GM12878 (cell line): ENCODE measurements at regions not wholly inside any gene's neighbourhood (a gene's known extent, or its start where the extent isn't known, plus 50 kb on each side); places are given as distances from the start of the nearest gene placed in this dataset.

Experiments
- ATAC-seq: fragments of 200-7000 bp; cut with Tn5 transposase; 3 replicates; pipeline ENCODE4 v1.9.1; 2020; ENCODE audit warnings: mild to moderate bottlenecking, moderate library complexity
- BruUV-seq: library from RNA; stranded (reverse); fragments of 400-500 nt; replicated peaks from 2 replicates; lab custom pipeline; 2021; lab: Mats Ljungman, UMichigan
- CTCF ChIA-PET: fragments of 300-600 bp; sonication (Branson Sonifier 250); formaldehyde crosslinking; extraction: SDS; loops from one replicate; lab custom pipeline; 2021; ENCODE audit warnings: inconsistent platforms; lab: Yijun Ruan, JAX
- POLR2A ChIA-PET: fragments of 350-600 bp; formaldehyde crosslinking; extraction: SDS; loops from one replicate; lab custom pipeline; 2021; ENCODE audit warnings: inconsistent platforms; lab: Charles Lee
- RAD21 ChIA-PET: fragments of 300-600 bp; sonication (Branson Sonifier 250); formaldehyde crosslinking; loops from one replicate; lab custom pipeline; 2023; ENCODE audit warnings: antibody characterized with exemption; ENCODE audit not compliant: unreplicated experiment; lab: Charles Lee
- SMC1A ChIA-PET: fragments of 300-600 bp; sonication (Branson Sonifier 250); formaldehyde crosslinking; loops from one replicate; lab custom pipeline; 2023; ENCODE audit not compliant: unreplicated experiment, uncharacterized antibody; lab: Charles Lee
- DNase-seq: peaks from one replicate; pipeline ENCODE4 v3.0.0-alpha.2; 2011; ENCODE audit warnings: low read depth, low spot score
- FAIRE-seq: peaks from 3 replicates; lab custom pipeline; 2011; peaks lifted over from hg19 to GRCh38; lab: Jason Lieb, UNC
- H2AFZ ChIP-seq: 2 replicates; pipeline ENCODE4 v1.6.0; 2011; ENCODE audit warnings: low read depth, low read length, control low read depth; ENCODE audit not compliant: control insufficient read depth
- H3K27ac ChIP-seq: 2 replicates; pipeline ENCODE4 v1.5.1; 2011; ENCODE audit warnings: control low read depth; ENCODE audit not compliant: control insufficient read depth, insufficient read depth
- H3K27me3 ChIP-seq, 2 experiments: replicated peaks in 1 of 2; 2 replicates each; pipeline versions ENCODE4 v1.6.0 to v1.6.1; 2011; ENCODE audit warnings: low read length in 1 of 2; ENCODE audit not compliant: control insufficient read depth in 2 of 2, insufficient read depth in 2 of 2
- H3K36me3 ChIP-seq, 2 experiments: 2 replicates each; pipeline ENCODE4 v1.5.1; 2011; ENCODE audit warnings: low read length in 1 of 2; ENCODE audit not compliant: control insufficient read depth in 2 of 2, insufficient read depth in 2 of 2
- H3K4me1 ChIP-seq: 2 replicates; pipeline ENCODE4 v1.6.1; 2011; ENCODE audit warnings: mild to moderate bottlenecking, low read length, moderate library complexity, mixed read lengths; ENCODE audit not compliant: control insufficient read depth, insufficient read depth
- H3K4me2 ChIP-seq: 2 replicates; pipeline ENCODE4 v1.6.0; 2011; ENCODE audit warnings: control low read depth; ENCODE audit not compliant: control insufficient read depth, insufficient read depth
- H3K4me3 ChIP-seq: fragments of 200-600 bp; sonication (generic); 2 replicates; pipeline ENCODE4 v1.5.1; 2016
- H3K79me2 ChIP-seq: 2 replicates; pipeline ENCODE4 v1.6.0; 2011; ENCODE audit warnings: low read length; ENCODE audit not compliant: control insufficient read depth, insufficient read depth
- H3K9ac ChIP-seq: 2 replicates; pipeline ENCODE4 v1.8.0; 2011; ENCODE audit warnings: low read length, control low read depth, mixed read lengths; ENCODE audit not compliant: control insufficient read depth, insufficient read depth
- H3K9me3 ChIP-seq: replicated peaks from 3 replicates; pipeline ENCODE4 v1.5.1; 2011; ENCODE audit warnings: mild to moderate bottlenecking, low read length; ENCODE audit not compliant: control insufficient read depth, insufficient read depth
- H4K20me1 ChIP-seq: 2 replicates; pipeline ENCODE4 v1.6.0; 2011; ENCODE audit not compliant: control insufficient read depth, insufficient read depth
- BRCA1 ChIP-seq: IDR thresholded peaks from 2 replicates; pipeline ENCODE4 v1.6.1; 2011; ENCODE audit warnings: low read depth, low read length, improper control_type of control experiment
- GABPA ChIP-seq: IDR thresholded peaks from 2 replicates; pipeline ENCODE4 v1.6.1; 2014; ENCODE audit warnings: antibody characterized with exemption, low read depth, mild to moderate bottlenecking, inconsistent platforms
- IKZF2 ChIP-seq, 2 experiments: fragments of 450-650 bp; IDR thresholded peaks; 2 replicates each; pipeline ENCODE4 v1.6.1; 2017; ENCODE audit warnings: mild to moderate bottlenecking in 2 of 2, moderate library complexity in 2 of 2
- TBL1XR1 ChIP-seq: IDR thresholded peaks from 2 replicates; pipeline ENCODE4 v1.6.1; 2012; ENCODE audit warnings: low read depth, low read length, improper control_type of control experiment
- WRNIP1 ChIP-seq: IDR thresholded peaks from 2 replicates; pipeline ENCODE4 v1.6.1; 2011; ENCODE audit warnings: low read depth, low read length, improper control_type of control experiment, borderline replicate concordance
- ZBTB11 ChIP-seq: fragments of 450-650 bp; formaldehyde crosslinking; IDR thresholded peaks from 2 replicates; pipeline ENCODE4 v1.5.0; 2022; ENCODE audit warnings: mild to moderate bottlenecking, missing genetic modification characterization
- WGBS: methylation state at CpG from one replicate; pipeline ENCODE4 v1.1.6; 2016; ENCODE audit warnings: low lambda C conversion rate; ENCODE audit not compliant: insufficient replicate concordance, insufficient coverage; ENCODE audit errors: missing lambda C conversion rate; 5-methylcytosine and 5-hydroxymethylcytosine counted together
- in situ Hi-C: fragments of 300-500 bp; cut with MboI; formaldehyde crosslinking; loops from 9 replicates; pipeline ENCODE4 v1.14.3; 2018; ENCODE audit warnings: mixed read lengths
- intact Hi-C: fragments of 100-400 bp; cut with micrococcal nuclease; formaldehyde crosslinking; loops from one replicate; pipeline ENCODE4 v1.14.2; 2022; ENCODE audit not compliant: unreplicated experiment
- TF ChIP-seq, protein P1 (sequence below): fragments of 450-650 bp; IDR thresholded peaks from 2 replicates; pipeline ENCODE4 v1.6.1; 2017; ENCODE audit warnings: antibody characterized with exemption, mild to moderate bottlenecking, moderate library complexity
- TF ChIP-seq, protein P2 (sequence below): fragments of 450-650 bp; IDR thresholded peaks from 2 replicates; pipeline ENCODE4 v1.6.1; 2018; ENCODE audit warnings: borderline replicate concordance, mild to moderate bottlenecking; ENCODE audit not compliant: partially characterized antibody

- TF ChIP-seq, protein P1, sequence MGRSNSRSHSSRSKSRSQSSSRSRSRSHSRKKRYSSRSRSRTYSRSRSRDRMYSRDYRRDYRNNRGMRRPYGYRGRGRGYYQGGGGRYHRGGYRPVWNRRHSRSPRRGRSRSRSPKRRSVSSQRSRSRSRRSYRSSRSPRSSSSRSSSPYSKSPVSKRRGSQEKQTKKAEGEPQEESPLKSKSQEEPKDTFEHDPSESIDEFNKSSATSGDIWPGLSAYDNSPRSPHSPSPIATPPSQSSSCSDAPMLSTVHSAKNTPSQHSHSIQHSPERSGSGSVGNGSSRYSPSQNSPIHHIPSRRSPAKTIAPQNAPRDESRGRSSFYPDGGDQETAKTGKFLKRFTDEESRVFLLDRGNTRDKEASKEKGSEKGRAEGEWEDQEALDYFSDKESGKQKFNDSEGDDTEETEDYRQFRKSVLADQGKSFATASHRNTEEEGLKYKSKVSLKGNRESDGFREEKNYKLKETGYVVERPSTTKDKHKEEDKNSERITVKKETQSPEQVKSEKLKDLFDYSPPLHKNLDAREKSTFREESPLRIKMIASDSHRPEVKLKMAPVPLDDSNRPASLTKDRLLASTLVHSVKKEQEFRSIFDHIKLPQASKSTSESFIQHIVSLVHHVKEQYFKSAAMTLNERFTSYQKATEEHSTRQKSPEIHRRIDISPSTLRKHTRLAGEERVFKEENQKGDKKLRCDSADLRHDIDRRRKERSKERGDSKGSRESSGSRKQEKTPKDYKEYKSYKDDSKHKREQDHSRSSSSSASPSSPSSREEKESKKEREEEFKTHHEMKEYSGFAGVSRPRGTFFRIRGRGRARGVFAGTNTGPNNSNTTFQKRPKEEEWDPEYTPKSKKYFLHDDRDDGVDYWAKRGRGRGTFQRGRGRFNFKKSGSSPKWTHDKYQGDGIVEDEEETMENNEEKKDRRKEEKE, result no peak
- TF ChIP-seq BRCA1 (no peak), ZBTB11 (CRISPR knock-in tag) (no peak), GABPA (no peak), WRNIP1 (no peak), TBL1XR1 (no peak), IKZF2 (IDR thresholded peaks at IDR 0.05) (no peak)
- TF ChIP-seq, protein P2, sequence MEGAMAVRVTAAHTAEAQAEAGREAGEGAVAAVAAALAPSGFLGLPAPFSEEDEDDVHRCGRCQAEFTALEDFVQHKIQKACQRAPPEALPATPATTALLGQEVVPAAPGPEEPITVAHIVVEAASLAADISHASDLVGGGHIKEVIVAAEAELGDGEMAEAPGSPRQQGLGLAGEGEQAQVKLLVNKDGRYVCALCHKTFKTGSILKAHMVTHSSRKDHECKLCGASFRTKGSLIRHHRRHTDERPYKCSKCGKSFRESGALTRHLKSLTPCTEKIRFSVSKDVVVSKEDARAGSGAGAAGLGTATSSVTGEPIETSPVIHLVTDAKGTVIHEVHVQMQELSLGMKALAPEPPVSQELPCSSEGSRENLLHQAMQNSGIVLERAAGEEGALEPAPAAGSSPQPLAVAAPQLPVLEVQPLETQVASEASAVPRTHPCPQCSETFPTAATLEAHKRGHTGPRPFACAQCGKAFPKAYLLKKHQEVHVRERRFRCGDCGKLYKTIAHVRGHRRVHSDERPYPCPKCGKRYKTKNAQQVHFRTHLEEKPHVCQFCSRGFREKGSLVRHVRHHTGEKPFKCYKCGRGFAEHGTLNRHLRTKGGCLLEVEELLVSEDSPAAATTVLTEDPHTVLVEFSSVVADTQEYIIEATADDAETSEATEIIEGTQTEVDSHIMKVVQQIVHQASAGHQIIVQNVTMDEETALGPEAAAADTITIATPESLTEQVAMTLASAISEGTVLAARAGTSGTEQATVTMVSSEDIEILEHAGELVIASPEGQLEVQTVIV, result no peak
- H4K20me1 ChIP-seq, result no peaks in the 10 kb centered on the region
- SMC1A ChIA-PET, result no interaction called here
- H3K9ac ChIP-seq, result no peak overlapping the region
- CTCF ChIA-PET, result no interaction called here
- intact Hi-C loops, result no loop called here
- WGBS, result 12% methylated on average over 6 of the region's 6 CpGs
- H3K4me3 ChIP-seq, result no peak overlapping the region
- peak; percentile 36; the same call in 2 of the 3 replicates for ATAC-seq
- no peaks in the 10 kb centered on the region for H3K4me1 ChIP-seq
- no peaks in the 10 kb centered on the region for H3K79me2 ChIP-seq
- H2AFZ ChIP-seq, result no peak overlapping the region
- no peak for DNase-seq
- no peaks in the 10 kb centered on the region for H3K27me3 ChIP-seq
- H3K27ac ChIP-seq, result no peak overlapping the region
- RAD21 ChIA-PET, result no interaction called here
- BruUV-seq, result no TSS peak
- in situ Hi-C loops, result no loop called here
- no peak for FAIRE-seq
- no peaks in the 10 kb centered on the region for H3K9me3 ChIP-seq
- H3K36me3 ChIP-seq, result no peaks in the 10 kb centered on the region
- no peak overlapping the region for H3K4me2 ChIP-seq
- POLR2A ChIA-PET, result no interaction called here
These were observed 701.5 kb upstream of the GBE1 start for GRCh38 chr3:82462977-82463376.
